ENCODE measurements at regions not wholly inside any gene's neighbourhood (a gene's known extent, or its start where the extent isn't known, plus 50 kb on each side); places are given as distances from the start of the nearest gene placed in this dataset.

DNA sequence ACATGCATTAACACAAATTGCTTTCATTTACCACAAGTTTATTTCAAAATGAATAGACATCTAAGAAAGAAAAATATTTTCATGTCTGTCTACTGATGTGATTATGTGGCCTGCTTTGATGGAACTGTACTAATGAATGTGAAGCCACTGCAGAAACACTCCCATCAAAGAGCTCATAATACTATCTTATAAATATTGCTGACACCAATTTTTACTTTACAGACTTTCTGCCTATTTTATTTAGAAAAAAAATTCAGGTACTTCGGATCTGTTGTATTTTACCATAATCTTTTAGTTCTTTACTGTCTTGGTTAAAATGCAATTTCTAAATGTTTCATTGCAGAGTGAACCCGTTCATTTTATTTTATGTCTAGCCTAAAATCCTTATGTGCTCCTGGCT is 281.9 kb downstream of the ICE1 start:
- DNase-seq, result no peak
- Histone ChIP-seq H3K9me3 (no peaks in the 10 kb centered on the region), H3K4me3 (no peak overlapping the region), H3K36me3 (no peaks in the 10 kb centered on the region), H3K4me1 (no peaks in the 10 kb centered on the region), H3K27ac (no peak overlapping the region), H3K27me3 (no peaks in the 10 kb centered on the region)
- intact Hi-C loops (cut with DNase I; ENCODE audit: low total_unique reads), result no loop called here
- TF ChIP-seq, protein P1, sequence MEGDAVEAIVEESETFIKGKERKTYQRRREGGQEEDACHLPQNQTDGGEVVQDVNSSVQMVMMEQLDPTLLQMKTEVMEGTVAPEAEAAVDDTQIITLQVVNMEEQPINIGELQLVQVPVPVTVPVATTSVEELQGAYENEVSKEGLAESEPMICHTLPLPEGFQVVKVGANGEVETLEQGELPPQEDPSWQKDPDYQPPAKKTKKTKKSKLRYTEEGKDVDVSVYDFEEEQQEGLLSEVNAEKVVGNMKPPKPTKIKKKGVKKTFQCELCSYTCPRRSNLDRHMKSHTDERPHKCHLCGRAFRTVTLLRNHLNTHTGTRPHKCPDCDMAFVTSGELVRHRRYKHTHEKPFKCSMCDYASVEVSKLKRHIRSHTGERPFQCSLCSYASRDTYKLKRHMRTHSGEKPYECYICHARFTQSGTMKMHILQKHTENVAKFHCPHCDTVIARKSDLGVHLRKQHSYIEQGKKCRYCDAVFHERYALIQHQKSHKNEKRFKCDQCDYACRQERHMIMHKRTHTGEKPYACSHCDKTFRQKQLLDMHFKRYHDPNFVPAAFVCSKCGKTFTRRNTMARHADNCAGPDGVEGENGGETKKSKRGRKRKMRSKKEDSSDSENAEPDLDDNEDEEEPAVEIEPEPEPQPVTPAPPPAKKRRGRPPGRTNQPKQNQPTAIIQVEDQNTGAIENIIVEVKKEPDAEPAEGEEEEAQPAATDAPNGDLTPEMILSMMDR (IDR thresholded peaks at IDR 0.05), result no peak

GRCh38 chr5:5702934-5703333 is 280.5 kb downstream of the ICE1 start:
- H3K4me1 ChIP-seq, result no peaks in the 10 kb centered on the region
- TF ChIP-seq, protein P1 (IDR thresholded peaks at IDR 0.05), result no peak

DNA sequence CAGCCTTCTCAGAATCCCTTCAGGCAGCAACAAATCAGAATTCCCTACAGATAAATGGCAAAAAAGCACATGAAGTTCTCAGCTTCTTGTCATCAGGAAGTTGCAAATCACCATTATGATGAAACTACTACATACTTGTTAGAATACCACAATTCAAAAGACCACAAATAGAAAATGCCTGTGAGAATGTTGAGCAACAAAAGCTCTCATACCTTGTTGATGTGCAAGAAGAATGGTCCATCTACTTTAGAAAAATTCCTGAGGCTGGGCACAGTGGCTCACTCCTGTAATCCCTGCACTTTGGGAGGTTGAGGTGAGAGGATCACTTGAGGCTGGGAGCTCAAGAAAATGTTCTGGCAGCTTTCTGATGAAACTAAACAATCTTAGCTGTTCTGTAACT is 278.1 kb downstream of the ICE1 start:
- H3K36me3 ChIP-seq, result no peaks in the 10 kb centered on the region
- intact Hi-C loops (cut with DNase I; ENCODE audit: low total_unique reads), result no loop called here
- TF ChIP-seq, protein P1 (IDR thresholded peaks at IDR 0.05), result no peak
- H3K9me3 ChIP-seq, result peaks cover 0 to 5% (median 0%) of the 10 kb centered on the region in 3 donors
- no peak overlapping the region for H3K4me3 ChIP-seq
- H3K27me3 ChIP-seq, result no peaks in the 10 kb centered on the region
- H3K4me1 ChIP-seq, result no peaks in the 10 kb centered on the region
- DNase-seq, result no peak
- H3K27ac ChIP-seq, result no peak overlapping the region

More at GRCh38 chr5:5702934-5703333, 280.5 kb downstream of the ICE1 start:
- Histone ChIP-seq H3K9me3 (no peaks in the 10 kb centered on the region), H3K27me3 (no peaks in the 10 kb centered on the region), H3K27ac (no peak overlapping the region), H3K36me3 (no peaks in the 10 kb centered on the region), H3K4me3 (no peak overlapping the region)
- DNase-seq, result no peak
- intact Hi-C loops (cut with DNase I; ENCODE audit: low total_unique reads), result no loop called here

GRCh38 chr5:5699062-5699461 is 276.6 kb downstream of the ICE1 start:
- no peaks in the 10 kb centered on the region for H3K36me3 ChIP-seq
- H3K27me3 ChIP-seq, result no peaks in the 10 kb centered on the region
- H3K9me3 ChIP-seq, result peaks cover 0 to 5% (median 0%) of the 10 kb centered on the region in 3 donors
- no peak overlapping the region for H3K4me3 ChIP-seq
- H3K4me1 ChIP-seq, result no peaks in the 10 kb centered on the region
- TF ChIP-seq, protein P1 (IDR thresholded peaks at IDR 0.05), result no peak
- no peak overlapping the region for H3K27ac ChIP-seq
- DNase-seq, result no peak
- intact Hi-C loops (cut with DNase I; ENCODE audit: low total_unique reads), result no loop called here

- H3K9me3 ChIP-seq, result peaks cover 0 to 5% (median 0%) of the 10 kb centered on the region in 3 donors
- TF ChIP-seq, protein P1 (IDR thresholded peaks at IDR 0.05), result no peak
- intact Hi-C loops (cut with DNase I; ENCODE audit: low total_unique reads), result no loop called here
- H3K27ac ChIP-seq, result no peak overlapping the region
- H3K4me1 ChIP-seq, result no peaks in the 10 kb centered on the region
- no peaks in the 10 kb centered on the region for H3K36me3 ChIP-seq
- H3K27me3 ChIP-seq, result no peaks in the 10 kb centered on the region
- no peak overlapping the region for H3K4me3 ChIP-seq
- no peak for DNase-seq
These were observed 272.8 kb downstream of the ICE1 start for GRCh38 chr5:5695266-5695665.

DNA sequence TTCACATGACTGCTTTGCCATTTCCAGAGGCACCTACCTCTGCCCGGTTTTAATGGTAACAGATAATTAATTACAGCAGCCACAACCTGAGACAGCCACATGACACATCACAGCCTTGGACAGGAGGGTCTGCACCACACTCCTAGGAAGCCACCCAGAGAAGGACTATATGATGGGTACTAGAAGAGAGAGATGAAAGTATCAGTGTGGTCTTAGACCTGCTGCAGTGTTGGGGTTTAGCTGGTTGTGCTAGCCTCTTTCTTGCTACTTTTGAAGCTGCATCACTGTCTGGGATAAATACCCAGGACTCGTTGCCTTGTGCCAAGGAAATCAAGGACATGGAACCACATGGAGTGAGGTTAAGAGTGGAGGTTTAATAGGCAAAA is 266.4 kb downstream of the ICE1 start:
- no peak overlapping the region for H3K27ac ChIP-seq
- H3K4me3 ChIP-seq, result no peak overlapping the region
- no peak for DNase-seq
- H3K4me1 ChIP-seq, result peaks cover 0 to 7% (median 3%) of the 10 kb centered on the region in 4 donors
- TF ChIP-seq, protein P1 (IDR thresholded peaks at IDR 0.05), result no peak
- H3K27me3 ChIP-seq, result no peaks in the 10 kb centered on the region
- no peaks in the 10 kb centered on the region for H3K9me3 ChIP-seq
- H3K36me3 ChIP-seq, result no peaks in the 10 kb centered on the region
- intact Hi-C loops (cut with DNase I; ENCODE audit: low total_unique reads), result no loop called here

Measured in tibial artery (tissue), 4 donors.